Nephron progenitor cell (in vitro differentiated cells): ENCODE measurements at regions not wholly inside any gene's neighbourhood (a gene's known extent, or its start where the extent isn't known, plus 50 kb on each side); places are given as distances from the start of the nearest gene placed in this dataset.
"Not testable (repeated sequence)": the region's sequence is repeated elsewhere in the genome, so short reads cannot be mapped to it uniquely, and the experiment has no call there.

Experiments used
- DNase-seq: peaks from one replicate; pipeline ENCODE4 v3.0.0; 2021
- H3K27ac Mint-ChIP-seq: 2 replicates; pipeline ENCODE4 v1.8.0; 2021; ENCODE audit warnings: mild to moderate bottlenecking, moderate library complexity, mixed read lengths
- H3K27me3 Mint-ChIP-seq: 2 replicates; pipeline ENCODE4 v1.8.0; 2021; ENCODE audit warnings: mild to moderate bottlenecking, low read depth, mixed read lengths; ENCODE audit not compliant: poor library complexity
- H3K36me3 Mint-ChIP-seq: 2 replicates; pipeline ENCODE4 v1.8.0; 2021; ENCODE audit warnings: low read depth, mixed read lengths
- H3K4me1 Mint-ChIP-seq: 2 replicates; pipeline ENCODE4 v1.8.0; 2021; ENCODE audit warnings: mixed read lengths
- H3K4me3 Mint-ChIP-seq: 2 replicates; pipeline ENCODE4 v1.8.0; 2021; ENCODE audit warnings: mild to moderate bottlenecking, moderate library complexity, mixed read lengths
- H3K9me3 Mint-ChIP-seq: 2 replicates; pipeline ENCODE4 v1.8.0; 2021; ENCODE audit warnings: mild to moderate bottlenecking, moderate library complexity, mixed read lengths
- CTCF ChIP-seq: fragments of 200-600 bp; sonication (generic); IDR thresholded peaks from 2 replicates; pipeline ENCODE4 v1.5.0; 2021; ENCODE audit warnings: antibody characterized with exemption

GRCh38 chr5:90263102-90263820 lies 146.3 kb downstream of the CETN3 start:
- Mint-ChIP-seq H3K27me3 (no peaks in the 10 kb centered on the region), H3K4me3 (no peak overlapping the region), H3K27ac (peak overlapping the region; percentile 64), H3K4me1 (peaks cover 24% of the 10 kb centered on the region), H3K36me3 (no peaks in the 10 kb centered on the region), H3K9me3 (no peaks in the 10 kb centered on the region)
- no peak for TF ChIP-seq CTCF
- DNase-seq = no peak

GRCh38 chr5:90251447-90251846 lies 158.1 kb downstream of the CETN3 start:
- no peak for TF ChIP-seq CTCF
- Mint-ChIP-seq H3K27ac (no peak overlapping the region), H3K36me3 (no peaks in the 10 kb centered on the region), H3K27me3 (no peaks in the 10 kb centered on the region), H3K4me1 (no peaks in the 10 kb centered on the region), H3K9me3 (no peaks in the 10 kb centered on the region), H3K4me3 (no peak overlapping the region)
- no peak for DNase-seq

DNA sequence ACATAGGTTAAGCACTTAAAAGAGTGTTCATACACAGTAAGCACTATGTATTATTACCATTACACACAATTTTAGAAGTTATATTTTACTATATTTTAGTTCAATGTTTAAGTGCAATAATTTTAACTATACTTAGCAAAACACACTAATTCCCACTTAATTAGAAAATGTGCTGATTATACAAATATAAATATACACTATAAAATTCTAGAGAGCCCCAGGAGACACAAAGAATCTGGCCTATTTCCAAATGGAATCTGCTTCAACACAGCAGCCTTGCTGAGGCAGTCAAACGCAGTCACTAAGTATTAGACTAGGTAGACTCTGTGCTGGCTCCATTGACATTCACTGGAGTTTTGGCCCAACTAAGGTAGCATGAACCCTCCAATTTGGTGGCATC lies 160.9 kb downstream of the CETN3 start:
- no peak for DNase-seq
- H3K27ac Mint-ChIP-seq = no peak overlapping the region
- no peaks in the 10 kb centered on the region for H3K4me1 Mint-ChIP-seq
- no peaks in the 10 kb centered on the region for H3K36me3 Mint-ChIP-seq
- no peaks in the 10 kb centered on the region for H3K9me3 Mint-ChIP-seq
- no peak for TF ChIP-seq CTCF
- no peak overlapping the region for H3K4me3 Mint-ChIP-seq
- H3K27me3 Mint-ChIP-seq = no peaks in the 10 kb centered on the region

DNA sequence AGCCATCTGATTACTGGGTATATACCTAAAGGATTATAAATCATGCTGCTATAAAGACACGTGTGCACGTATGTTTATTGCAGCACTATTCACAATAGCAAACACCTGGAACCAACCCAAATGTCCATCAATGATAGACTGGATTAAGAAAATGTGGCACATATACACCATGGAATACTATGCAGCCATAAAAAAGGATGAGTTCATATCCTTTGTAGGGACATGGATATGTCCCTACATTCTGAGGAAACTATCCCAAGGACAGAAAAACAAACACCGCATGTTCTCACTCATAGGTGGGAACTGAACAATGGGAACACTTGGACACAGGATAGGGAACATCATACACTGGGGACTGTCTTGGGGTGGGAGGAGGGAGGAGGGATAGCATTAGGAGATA lies 165.7 kb downstream of the CETN3 start:
- H3K4me3 Mint-ChIP-seq, H3K27me3 Mint-ChIP-seq, DNase-seq, H3K4me1 Mint-ChIP-seq, H3K36me3 Mint-ChIP-seq, H3K27ac Mint-ChIP-seq: not testable (repeated sequence)
- H3K9me3 Mint-ChIP-seq = peaks cover 13% of the 10 kb centered on the region

DNA sequence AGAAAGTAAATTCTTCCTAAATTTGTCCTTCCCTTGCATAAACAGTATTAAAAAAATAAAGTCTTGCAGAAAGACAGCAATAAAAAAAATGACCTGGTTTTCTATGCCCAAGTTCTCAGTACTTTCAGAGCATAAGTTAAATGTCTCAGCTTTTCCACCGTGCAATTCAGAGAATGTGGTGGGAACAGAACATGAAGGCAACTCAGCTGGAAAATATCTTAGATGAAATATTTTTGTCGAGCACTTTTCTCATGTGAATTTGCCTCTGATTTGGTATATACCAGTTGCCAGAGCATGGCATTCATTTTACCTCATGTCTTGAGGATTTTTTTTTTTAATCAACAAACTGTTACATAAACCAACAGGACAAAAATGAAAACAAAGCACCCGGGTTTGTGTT lies 176.1 kb downstream of the CETN3 start:
- H3K9me3 Mint-ChIP-seq = no peaks in the 10 kb centered on the region
- no peak for DNase-seq
- H3K27ac Mint-ChIP-seq = no peak overlapping the region
- H3K36me3 Mint-ChIP-seq = no peaks in the 10 kb centered on the region
- no peak overlapping the region for H3K4me3 Mint-ChIP-seq
- H3K27me3 Mint-ChIP-seq = no peaks in the 10 kb centered on the region
- no peak for TF ChIP-seq CTCF
- H3K4me1 Mint-ChIP-seq = peaks cover 17% of the 10 kb centered on the region

- no peak for TF ChIP-seq CTCF
- Mint-ChIP-seq H3K9me3 (no peaks in the 10 kb centered on the region), H3K4me3 (no peak overlapping the region), H3K4me1 (peaks cover 30% of the 10 kb centered on the region), H3K27ac (no peak overlapping the region), H3K27me3 (no peaks in the 10 kb centered on the region), H3K36me3 (no peaks in the 10 kb centered on the region)
- no peak for DNase-seq
Measured at GRCh38 chr5:90231688-90232087, 177.9 kb downstream of the CETN3 start.
